Retina (tissue), 1 donor: ENCODE measurements at regions not wholly inside any gene's neighbourhood (a gene's known extent, or its start where the extent isn't known, plus 50 kb on each side); places are given as distances from the start of the nearest gene placed in this dataset.
"Not testable (repeated sequence)": the region's sequence is repeated elsewhere in the genome, so short reads cannot be mapped to it uniquely, and the experiment has no call there.

Experiments
- DNase-seq: peaks from one replicate; pipeline ENCODE4 v3.0.0-alpha.2; 2016

- not testable (repeated sequence) for DNase-seq
These were observed 112.0 kb downstream of the NPIPB11 start for GRCh38 chr16:29294400-29294933.

- not testable (repeated sequence) for DNase-seq
These were observed 113.0 kb downstream of the NPIPB11 start for GRCh38 chr16:29293545-29293944.

- DNase-seq = not testable (repeated sequence)
These were observed 113.5 kb downstream of the NPIPB11 start for GRCh38 chr16:29292952-29293471.

GRCh38 chr16:29291329-29292271 is 114.9 kb downstream of the NPIPB11 start:
- DNase-seq = not testable (repeated sequence)

GRCh38 chr16:29290631-29291247 is 115.8 kb downstream of the NPIPB11 start:
- DNase-seq = peak; percentile 56

- DNase-seq = peak; percentile 15
These were observed 116.8 kb downstream of the NPIPB11 start for GRCh38 chr16:29289516-29290239.

- peak; percentile 72 for DNase-seq
These were observed 117.6 kb downstream of the NPIPB11 start for GRCh38 chr16:29288711-29289474.

GRCh38 chr16:29287871-29288535 is 118.5 kb downstream of the NPIPB11 start:
- not testable (repeated sequence) for DNase-seq

GRCh38 chr16:29287246-29287645 is 119.3 kb downstream of the NPIPB11 start:
- DNase-seq = not testable (repeated sequence)

- DNase-seq = not testable (repeated sequence)
These were observed 119.7 kb downstream of the NPIPB11 start for GRCh38 chr16:29286796-29287195.

GRCh38 chr16:29286161-29286560 is 120.3 kb downstream of the NPIPB11 start:
- not testable (repeated sequence) for DNase-seq

GRCh38 chr16:29285151-29285885 is 121.2 kb downstream of the NPIPB11 start:
- peak; percentile 62 for DNase-seq

GRCh38 chr16:29284723-29285122 is 121.8 kb downstream of the NPIPB11 start:
- DNase-seq = not testable (repeated sequence)

GRCh38 chr16:29284159-29284558 is 122.4 kb downstream of the NPIPB11 start:
- DNase-seq = not testable (repeated sequence)

- DNase-seq = not testable (repeated sequence)
These were observed 128.2 kb downstream of the NPIPB11 start for GRCh38 chr16:29278097-29278871.

GRCh38 chr16:29276446-29276845 is 130.1 kb downstream of the NPIPB11 start:
- not testable (repeated sequence) for DNase-seq

GRCh38 chr16:29274055-29275035 is 132.2 kb downstream of the NPIPB11 start:
- peak; percentile 16 for DNase-seq

- DNase-seq = peak; percentile 12
These were observed 133.0 kb downstream of the NPIPB11 start for GRCh38 chr16:29273298-29274054.
